MM.1S (cell line): ENCODE measurements at regions not wholly inside any gene's neighbourhood (a gene's known extent, or its start where the extent isn't known, plus 50 kb on each side); places are given as distances from the start of the nearest gene placed in this dataset.
"Not testable (repeated sequence)": the region's sequence is repeated elsewhere in the genome, so short reads cannot be mapped to it uniquely, and the experiment has no call there.

ENCODE experiments used
- DNase-seq: peaks from one replicate; pipeline ENCODE4 v3.0.0-alpha.2; 2015
- H2AFZ ChIP-seq: fragments of 300-600 bp; sonication (generic); 2 replicates; pipeline ENCODE4 v1.6.0; 2016; ENCODE audit warnings: antibody characterized with exemption, low read length
- H3F3A ChIP-seq: fragments of 300-600 bp; sonication (generic); 2 replicates; pipeline ENCODE4 v1.6.1; 2016; ENCODE audit warnings: mild to moderate bottlenecking, antibody characterized with exemption, low read length, moderate library complexity, mixed read lengths; ENCODE audit not compliant: insufficient read depth
- H3K27ac ChIP-seq: fragments of 300-600 bp; sonication (generic); 2 replicates; pipeline ENCODE4 v1.5.1; 2016; ENCODE audit warnings: mild to moderate bottlenecking, low read length
- H3K27me3 ChIP-seq: fragments of 300-600 bp; sonication (generic); replicated peaks from 2 replicates; pipeline ENCODE4 v1.6.0; 2016; ENCODE audit warnings: low read length; ENCODE audit not compliant: insufficient read depth
- H3K36me3 ChIP-seq: fragments of 300-600 bp; sonication (generic); replicated peaks from 2 replicates; pipeline ENCODE4 v1.6.1; 2016; ENCODE audit warnings: mild to moderate bottlenecking, low read length, mixed read lengths; ENCODE audit not compliant: insufficient read depth
- H3K4me1 ChIP-seq: fragments of 300-600 bp; sonication (generic); 2 replicates; pipeline ENCODE4 v1.6.1; 2016; ENCODE audit warnings: low read length, mixed read lengths
- H3K4me2 ChIP-seq: fragments of 300-600 bp; sonication (generic); 2 replicates; pipeline ENCODE4 v1.6.0; 2016; ENCODE audit warnings: low read depth, low read length
- H3K4me3 ChIP-seq: fragments of 300-600 bp; sonication (generic); 2 replicates; pipeline ENCODE4 v1.5.1; 2016; ENCODE audit warnings: low read length, mixed read lengths
- H3K79me2 ChIP-seq: fragments of 300-600 bp; sonication (generic); 2 replicates; pipeline ENCODE4 v1.6.1; 2016; ENCODE audit warnings: mixed run types, low read length, mixed read lengths
- H3K9ac ChIP-seq: fragments of 300-600 bp; sonication (generic); 2 replicates; pipeline ENCODE4 v1.6.1; 2016; ENCODE audit warnings: low read length, mixed read lengths
- H3K9me2 ChIP-seq: fragments of 300-600 bp; sonication (generic); replicated peaks from 2 replicates; pipeline ENCODE4 v1.6.1; 2016; ENCODE audit warnings: mild to moderate bottlenecking, low read length, mixed read lengths; ENCODE audit not compliant: insufficient read depth
- H3K9me3 ChIP-seq: fragments of 300-600 bp; sonication (generic); replicated peaks from 2 replicates; pipeline ENCODE4 v1.6.1; 2016; ENCODE audit warnings: mild to moderate bottlenecking, low read length, mixed read lengths; ENCODE audit not compliant: insufficient read depth
- H4K20me1 ChIP-seq: fragments of 300-600 bp; sonication (generic); 2 replicates; pipeline ENCODE4 v1.6.1; 2016; ENCODE audit warnings: mild to moderate bottlenecking, low read length, moderate library complexity, mixed read lengths; ENCODE audit not compliant: insufficient read depth
- EZH2 ChIP-seq: fragments of 300-600 bp; sonication (generic); optimal IDR thresholded peaks from 2 replicates; pipeline ENCODE3; 2017; ENCODE audit warnings: low read depth, mild to moderate bottlenecking, antibody characterized with exemption, low read length, mixed read lengths
- EZH2phosphoT487 ChIP-seq: fragments of 300-600 bp; sonication (generic); IDR thresholded peaks from 2 replicates; pipeline ENCODE4 v1.6.1; 2018; ENCODE audit warnings: antibody characterized with exemption, low read length
- TF ChIP-seq, protein P1 (sequence below): fragments of 300-600 bp; sonication (generic); IDR thresholded peaks from 2 replicates; pipeline ENCODE4 v1.5.1; 2016; ENCODE audit warnings: antibody characterized with exemption, low read length, mixed read lengths

DNA sequence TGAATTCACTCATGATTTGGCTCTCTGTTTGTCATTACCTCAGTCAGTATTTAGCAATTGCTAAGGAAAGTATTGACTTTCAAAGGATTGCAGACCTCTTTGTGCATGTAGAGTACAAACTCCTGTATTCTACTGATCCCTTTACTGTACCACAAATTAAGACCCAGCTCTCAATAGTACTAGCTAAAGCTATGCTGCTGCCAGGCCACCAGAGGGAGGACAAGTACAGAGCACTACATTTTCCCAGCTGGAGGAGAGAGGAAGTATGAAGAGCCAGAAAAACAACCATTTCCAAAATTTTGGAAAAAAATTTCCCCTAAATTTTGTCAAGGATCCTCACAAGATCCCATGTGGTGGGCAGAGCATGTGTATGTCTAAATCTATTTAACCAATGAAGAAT is 175.0 kb upstream of the MTMR8 start:
- no peaks in the 10 kb centered on the region for H3K36me3 ChIP-seq
- H3K9ac ChIP-seq = no peak overlapping the region
- no peaks in the 10 kb centered on the region for H3K4me1 ChIP-seq
- H3F3A ChIP-seq = no peaks in the 10 kb centered on the region
- DNase-seq = no peak
- H3K27me3 ChIP-seq = no peaks in the 10 kb centered on the region
- H3K79me2 ChIP-seq = no peaks in the 10 kb centered on the region
- H3K4me2 ChIP-seq = no peak overlapping the region
- H4K20me1 ChIP-seq = no peaks in the 10 kb centered on the region
- H3K9me2 ChIP-seq = no peaks in the 10 kb centered on the region
- no peak overlapping the region for H3K27ac ChIP-seq
- TF ChIP-seq EZH2phosphoT487 = no peak
- TF ChIP-seq, protein P1, sequence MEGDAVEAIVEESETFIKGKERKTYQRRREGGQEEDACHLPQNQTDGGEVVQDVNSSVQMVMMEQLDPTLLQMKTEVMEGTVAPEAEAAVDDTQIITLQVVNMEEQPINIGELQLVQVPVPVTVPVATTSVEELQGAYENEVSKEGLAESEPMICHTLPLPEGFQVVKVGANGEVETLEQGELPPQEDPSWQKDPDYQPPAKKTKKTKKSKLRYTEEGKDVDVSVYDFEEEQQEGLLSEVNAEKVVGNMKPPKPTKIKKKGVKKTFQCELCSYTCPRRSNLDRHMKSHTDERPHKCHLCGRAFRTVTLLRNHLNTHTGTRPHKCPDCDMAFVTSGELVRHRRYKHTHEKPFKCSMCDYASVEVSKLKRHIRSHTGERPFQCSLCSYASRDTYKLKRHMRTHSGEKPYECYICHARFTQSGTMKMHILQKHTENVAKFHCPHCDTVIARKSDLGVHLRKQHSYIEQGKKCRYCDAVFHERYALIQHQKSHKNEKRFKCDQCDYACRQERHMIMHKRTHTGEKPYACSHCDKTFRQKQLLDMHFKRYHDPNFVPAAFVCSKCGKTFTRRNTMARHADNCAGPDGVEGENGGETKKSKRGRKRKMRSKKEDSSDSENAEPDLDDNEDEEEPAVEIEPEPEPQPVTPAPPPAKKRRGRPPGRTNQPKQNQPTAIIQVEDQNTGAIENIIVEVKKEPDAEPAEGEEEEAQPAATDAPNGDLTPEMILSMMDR = peak; percentile 21
- no peaks in the 10 kb centered on the region for H3K9me3 ChIP-seq
- H2AFZ ChIP-seq = no peak overlapping the region
- no peak overlapping the region for H3K4me3 ChIP-seq

DNA sequence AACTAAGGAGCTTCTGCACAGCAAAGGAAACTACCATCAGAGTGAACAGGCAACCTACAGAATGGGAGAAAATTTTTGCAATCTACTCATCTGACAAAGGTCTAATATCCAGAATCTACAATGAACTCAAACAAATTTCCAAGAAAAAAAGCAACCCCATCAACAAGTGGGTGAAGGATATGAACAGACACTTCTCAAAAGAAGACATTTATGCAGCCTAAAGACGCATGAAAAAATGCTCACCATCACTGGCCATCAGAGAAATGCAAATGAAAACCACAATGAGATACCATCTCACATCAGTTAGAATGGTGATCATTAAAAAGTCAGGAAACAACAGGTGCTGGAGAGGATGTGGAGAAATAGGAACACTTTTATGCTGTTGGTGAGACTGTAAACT is 170.1 kb upstream of the MTMR8 start:
- not testable (repeated sequence) for H3K4me1 ChIP-seq, DNase-seq, H3K27ac ChIP-seq, H3K4me2 ChIP-seq, H3K9me2 ChIP-seq, H3F3A ChIP-seq, H3K79me2 ChIP-seq, H3K4me3 ChIP-seq, H3K9ac ChIP-seq, H2AFZ ChIP-seq, H3K9me3 ChIP-seq, H3K36me3 ChIP-seq, H3K27me3 ChIP-seq, H4K20me1 ChIP-seq

DNA sequence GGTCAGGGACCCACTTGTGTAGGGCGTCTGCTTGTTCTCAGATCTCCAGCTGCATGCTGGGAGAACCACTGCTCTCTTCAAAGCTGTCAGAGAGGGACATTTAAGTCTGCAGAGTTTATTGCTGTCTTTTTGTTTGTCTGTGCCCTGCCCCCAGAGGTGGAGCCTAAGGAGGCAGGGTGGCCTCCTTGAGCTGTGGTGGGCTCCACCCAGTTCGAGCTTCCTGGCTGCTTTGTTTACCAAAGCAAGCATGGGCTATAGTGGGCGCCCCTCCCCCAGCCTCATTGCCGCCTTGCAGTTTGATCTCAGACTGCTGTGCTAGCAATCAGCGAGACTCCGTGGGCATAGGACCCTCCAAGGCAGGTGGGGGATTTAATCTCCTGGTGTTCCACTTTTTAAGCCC is 154.0 kb upstream of the MTMR8 start:
- not testable (repeated sequence) for H2AFZ ChIP-seq, H3K4me1 ChIP-seq, H3K9me2 ChIP-seq, H3F3A ChIP-seq, H3K27ac ChIP-seq, H3K36me3 ChIP-seq, H3K9me3 ChIP-seq, H3K4me3 ChIP-seq, H3K9ac ChIP-seq, H4K20me1 ChIP-seq, DNase-seq, H3K79me2 ChIP-seq, H3K4me2 ChIP-seq, H3K27me3 ChIP-seq

DNA sequence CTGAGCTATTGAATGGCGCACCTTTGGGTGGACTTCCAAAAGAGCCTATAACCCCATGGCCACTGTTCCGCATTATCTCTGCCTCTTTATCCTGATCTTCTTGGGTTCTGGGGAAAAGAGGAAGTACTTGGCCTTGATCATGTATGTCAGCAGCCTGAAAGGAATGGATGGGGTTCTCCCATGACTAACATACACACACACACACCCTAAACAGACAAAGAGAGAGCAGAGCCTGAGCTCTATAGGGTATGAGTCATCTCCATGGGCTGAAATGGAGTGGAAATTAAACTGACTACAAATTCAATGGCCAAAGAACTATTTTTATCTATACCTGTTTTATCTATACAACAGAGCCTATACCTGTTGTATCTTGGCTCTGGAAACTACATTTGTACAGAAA is 141.5 kb upstream of the MTMR8 start:
- no peaks in the 10 kb centered on the region for H3K9me3 ChIP-seq
- no peaks in the 10 kb centered on the region for H3K36me3 ChIP-seq
- H3K27me3 ChIP-seq = no peaks in the 10 kb centered on the region
- no peaks in the 10 kb centered on the region for H3K9me2 ChIP-seq
- H3K4me3 ChIP-seq = no peak overlapping the region
- no peaks in the 10 kb centered on the region for H3K4me1 ChIP-seq
- no peaks in the 10 kb centered on the region for H3K79me2 ChIP-seq
- no peak overlapping the region for H3K27ac ChIP-seq
- no peak overlapping the region for H2AFZ ChIP-seq
- H4K20me1 ChIP-seq = no peaks in the 10 kb centered on the region
- no peak for DNase-seq
- no peaks in the 10 kb centered on the region for H3F3A ChIP-seq
- no peak overlapping the region for H3K9ac ChIP-seq
- TF ChIP-seq, protein P1 = no peak
- no peak for TF ChIP-seq EZH2
- no peak for TF ChIP-seq EZH2phosphoT487
- H3K4me2 ChIP-seq = no peak overlapping the region
